Esophagus (tissue), 2 donors: ENCODE measurements at regions not wholly inside any gene's neighbourhood (a gene's known extent, or its start where the extent isn't known, plus 50 kb on each side); places are given as distances from the start of the nearest gene placed in this dataset.

Experiments used
- H3K27ac ChIP-seq, 2 donors: one replicate each; pipeline ENCODE4 v1.5.1; 2013; ENCODE audit warnings: low read depth in 2 of 2, mild to moderate bottlenecking in 2 of 2, inconsistent platforms in 1 of 2, low read length in 1 of 2, moderate library complexity in 1 of 2
- H3K27me3 ChIP-seq, 2 donors: one replicate each; pipeline ENCODE4 v1.6.1; 2013; ENCODE audit warnings: low read length in 2 of 2, control low read depth in 1 of 2, mild to moderate bottlenecking in 1 of 2; ENCODE audit not compliant: insufficient read depth in 2 of 2, control insufficient read depth in 1 of 2
- H3K36me3 ChIP-seq, 2 donors: one replicate each; pipeline ENCODE4 v1.6.1; 2013; ENCODE audit warnings: low read length in 1 of 2; ENCODE audit not compliant: control insufficient read depth in 2 of 2, insufficient read depth in 2 of 2
- H3K4me1 ChIP-seq, 2 donors: one replicate each; pipeline ENCODE4 v1.6.1; 2013; ENCODE audit warnings: low read length in 1 of 2; ENCODE audit not compliant: control insufficient read depth in 2 of 2, insufficient read depth in 2 of 2
- H3K4me3 ChIP-seq, 2 donors: one replicate each; pipeline ENCODE4 v1.5.1; 2013; ENCODE audit warnings: low read length in 2 of 2, mild to moderate bottlenecking in 2 of 2, low read depth in 1 of 2, moderate library complexity in 1 of 2
- H3K9me3 ChIP-seq, 2 donors: one replicate each; pipeline ENCODE4 v1.6.1; 2013; ENCODE audit warnings: mild to moderate bottlenecking in 2 of 2, low read depth in 1 of 2, low read length in 1 of 2, moderate library complexity in 1 of 2; ENCODE audit not compliant: control insufficient read depth in 2 of 2, insufficient read depth in 1 of 2
- WGBS, 2 donors: extraction: QIAGEN DNeasy Blood & Tissue Kit; methylation state at CpG; one replicate each; pipeline ENCODE4 v1.1.7; 2013; 5-methylcytosine and 5-hydroxymethylcytosine counted together
- donor health status: healthy with polysubstance abuse.
- donor health status: Bipolar disorder and iron deficiency.

DNA sequence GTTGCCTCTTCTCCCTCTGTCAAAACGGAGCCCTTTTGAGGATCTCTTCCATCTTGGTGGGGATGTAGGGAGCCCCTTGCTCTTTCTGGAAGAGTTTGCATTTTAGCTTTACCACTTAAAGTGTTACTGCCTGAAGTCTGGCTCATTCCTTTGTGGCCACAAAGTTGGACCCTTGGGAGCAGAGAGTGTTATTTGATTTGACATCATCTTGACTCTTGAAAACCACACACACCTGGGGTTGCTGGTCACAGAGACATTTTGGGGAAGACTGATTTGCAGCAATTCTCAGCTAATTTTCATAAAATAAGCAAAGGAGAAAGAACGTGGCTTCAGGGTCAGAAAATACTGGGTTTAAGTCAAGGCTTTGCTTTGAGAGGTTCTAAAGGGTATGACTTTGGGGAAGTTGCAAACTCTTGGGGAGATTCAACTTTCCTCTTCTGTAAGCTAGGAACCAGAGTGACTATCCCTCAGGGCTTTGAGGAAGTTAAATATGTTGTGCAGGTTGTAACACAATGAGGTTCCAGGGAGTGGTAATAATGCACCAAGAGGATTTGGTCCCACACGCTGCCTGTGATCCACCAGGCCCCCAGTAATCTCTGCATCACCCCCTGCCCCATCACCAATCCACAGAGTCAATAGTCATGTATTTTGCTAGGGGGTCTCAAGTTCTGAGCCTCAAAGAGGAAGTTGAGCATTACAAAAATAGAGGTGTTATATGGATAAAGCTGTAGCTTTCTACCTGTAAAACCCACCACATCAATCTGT, 141.6 kb upstream of the SLC24A3 start:
- WGBS, 2 donors = 63 to 69% methylated on average over 3 of the region's 3 CpGs
- Histone ChIP-seq H3K9me3 (peaks cover 2% of the 10 kb centered on the region in 2 donors), H3K36me3 (no peaks in the 10 kb centered on the region), H3K27ac (no peak overlapping the region), H3K4me3 (no peak overlapping the region), H3K27me3 (no peaks in the 10 kb centered on the region), H3K4me1 (peaks cover 0 to 5% of the 10 kb centered on the region in 2 donors)

DNA sequence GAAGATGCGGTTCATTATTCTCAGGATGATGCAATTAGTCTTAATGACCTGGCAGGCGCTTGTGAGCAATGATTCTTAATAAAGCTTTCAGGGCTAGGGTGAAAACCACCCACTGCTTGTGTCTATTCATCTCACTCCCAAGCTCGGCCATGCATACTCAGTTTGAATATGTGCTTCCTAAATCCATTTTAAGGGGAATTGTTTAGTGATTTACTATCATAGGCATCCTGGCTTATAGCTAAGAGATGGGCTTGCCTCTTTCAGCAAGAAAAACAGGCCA, 141.1 kb upstream of the SLC24A3 start:
- no peak overlapping the region for H3K4me3 ChIP-seq
- H3K36me3 ChIP-seq = no peaks in the 10 kb centered on the region
- 69 to 80% methylated on average over 3 of the region's 3 CpGs for WGBS, 2 donors
- no peaks in the 10 kb centered on the region for H3K27me3 ChIP-seq
- H3K27ac ChIP-seq = no peak overlapping the region
- peaks cover 0 to 2% of the 10 kb centered on the region in 2 donors for H3K9me3 ChIP-seq
- H3K4me1 ChIP-seq = peaks cover 0 to 5% of the 10 kb centered on the region in 2 donors

DNA sequence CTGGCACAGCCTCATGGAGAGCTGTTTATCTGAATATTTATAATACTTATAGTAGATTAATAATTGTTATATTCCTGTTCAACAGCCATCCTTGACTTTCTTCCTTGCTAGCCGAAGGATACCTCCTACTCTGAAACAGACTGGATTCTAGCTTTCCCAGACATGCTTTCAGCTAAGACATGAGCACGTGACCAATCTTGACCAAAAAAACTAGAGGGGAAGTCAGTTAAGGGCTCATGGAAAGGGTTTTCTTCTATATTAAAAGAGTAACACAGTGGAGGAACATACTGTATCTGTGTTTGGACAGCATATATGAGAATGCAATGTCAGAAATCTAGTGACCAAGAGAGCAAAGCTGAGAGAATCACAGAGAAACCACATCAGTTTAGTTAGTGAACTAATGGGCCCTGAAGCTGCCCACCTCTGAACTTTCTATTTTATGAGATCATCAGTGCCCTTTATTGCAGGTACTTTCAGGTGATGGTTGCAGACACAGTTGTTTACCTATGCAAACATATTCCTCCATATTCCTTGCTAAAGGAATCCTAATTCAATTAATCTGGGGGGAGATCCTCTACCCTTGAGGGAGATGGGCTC, 140.4 kb upstream of the SLC24A3 start:
- H3K9me3 ChIP-seq = peaks cover 0 to 2% of the 10 kb centered on the region in 2 donors
- 72 to 79% methylated on average over 2 of the region's 2 CpGs for WGBS, 2 donors
- H3K27me3 ChIP-seq = no peaks in the 10 kb centered on the region
- no peak overlapping the region for H3K27ac ChIP-seq
- H3K36me3 ChIP-seq = no peaks in the 10 kb centered on the region
- peaks cover 0 to 5% of the 10 kb centered on the region in 2 donors for H3K4me1 ChIP-seq
- no peak overlapping the region for H3K4me3 ChIP-seq

DNA sequence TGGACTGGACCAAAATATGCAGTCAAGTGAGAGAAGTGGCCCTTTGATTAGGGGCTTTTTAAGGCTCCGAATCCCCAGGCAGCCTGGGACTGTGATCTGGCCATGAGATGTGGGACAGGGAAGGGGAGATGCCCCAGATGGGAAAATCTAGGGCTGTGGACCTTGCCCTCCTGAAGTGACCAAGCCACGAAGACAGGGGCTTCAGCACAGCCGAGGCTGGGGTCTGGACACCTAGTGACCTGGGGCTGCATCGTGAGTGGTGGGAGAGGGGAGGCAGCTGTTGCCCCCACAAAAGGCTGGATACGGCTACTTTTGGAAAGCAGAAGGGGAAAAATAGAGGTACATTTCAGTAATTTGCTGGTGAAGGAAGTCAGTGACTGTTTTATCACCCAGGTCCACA, 139.5 kb upstream of the SLC24A3 start:
- peaks cover 0 to 5% of the 10 kb centered on the region in 2 donors for H3K4me1 ChIP-seq
- WGBS, 2 donors = 84 to 92% methylated on average over 5 of the region's 5 CpGs

DNA sequence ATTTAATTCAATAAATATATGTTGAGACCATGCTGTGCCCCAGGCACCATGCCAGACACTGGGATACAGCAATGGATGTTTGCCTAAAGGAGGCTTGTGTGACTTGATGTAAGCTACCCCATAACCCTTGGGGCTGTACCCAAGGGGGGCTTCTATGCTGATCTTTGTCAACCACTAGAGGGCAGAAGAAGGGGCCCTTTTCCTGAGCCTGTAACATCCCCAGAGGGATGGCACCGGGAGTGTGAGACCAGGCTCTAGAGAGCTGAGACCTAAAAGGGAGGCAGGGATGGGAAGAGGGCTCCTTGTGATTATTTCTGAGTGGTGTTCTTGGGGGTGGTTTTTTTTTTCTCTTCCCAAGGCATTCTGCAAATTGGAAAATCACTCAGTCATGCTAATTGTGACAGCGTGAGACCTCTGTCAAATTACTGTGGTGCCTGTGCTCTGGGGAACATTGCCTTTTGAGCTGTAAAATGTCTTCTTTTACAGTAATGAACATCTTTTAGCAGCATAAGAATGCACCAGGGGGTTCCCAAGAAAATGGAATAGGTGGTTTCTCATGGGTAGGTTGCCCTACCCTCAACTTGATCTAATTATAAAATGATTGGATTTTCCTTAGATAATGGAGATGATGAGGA, 138.7 kb upstream of the SLC24A3 start:
- 48 to 61% methylated on average over 2 of the region's 2 CpGs for WGBS, 2 donors
- H3K4me3 ChIP-seq = no peak overlapping the region
- no peaks in the 10 kb centered on the region for H3K9me3 ChIP-seq
- no peak overlapping the region for H3K27ac ChIP-seq
- no peaks in the 10 kb centered on the region for H3K36me3 ChIP-seq
- H3K27me3 ChIP-seq = no peaks in the 10 kb centered on the region
- H3K4me1 ChIP-seq = peaks cover 0 to 5% of the 10 kb centered on the region in 2 donors

More for the DNA sequence above, 139.5 kb upstream of the SLC24A3 start:
- no peaks in the 10 kb centered on the region for H3K27me3 ChIP-seq
- no peaks in the 10 kb centered on the region for H3K9me3 ChIP-seq
- H3K27ac ChIP-seq = no peak overlapping the region
- no peaks in the 10 kb centered on the region for H3K36me3 ChIP-seq
- no peak overlapping the region for H3K4me3 ChIP-seq

DNA sequence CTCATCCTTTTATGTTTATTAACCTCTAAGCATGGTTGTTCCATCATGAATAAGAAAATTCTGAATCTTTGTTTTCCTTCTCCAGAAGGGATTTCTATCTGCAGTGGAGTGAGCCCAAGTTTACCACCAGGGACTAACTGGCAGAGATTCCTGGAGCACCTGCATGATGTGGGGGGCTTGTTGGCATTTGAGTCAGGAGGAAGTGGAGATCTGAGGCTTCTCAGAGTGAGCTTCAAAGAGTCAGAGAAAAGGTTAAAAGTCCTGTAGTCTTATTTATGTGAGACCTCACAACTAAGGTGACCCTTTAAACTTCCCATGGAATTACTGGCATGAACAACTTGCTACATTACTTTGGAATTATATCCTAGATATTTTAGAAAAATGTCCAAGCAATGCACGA, 138.1 kb upstream of the SLC24A3 start:
- no peaks in the 10 kb centered on the region for H3K36me3 ChIP-seq
- no peak overlapping the region for H3K4me3 ChIP-seq
- no peaks in the 10 kb centered on the region for H3K27me3 ChIP-seq
- no peak overlapping the region for H3K27ac ChIP-seq
- peaks cover 0 to 5% of the 10 kb centered on the region in 2 donors for H3K4me1 ChIP-seq
- WGBS, 2 donors = 41 to 64% methylated on average over 1 of the region's 1 CpG
- H3K9me3 ChIP-seq = no peaks in the 10 kb centered on the region

DNA sequence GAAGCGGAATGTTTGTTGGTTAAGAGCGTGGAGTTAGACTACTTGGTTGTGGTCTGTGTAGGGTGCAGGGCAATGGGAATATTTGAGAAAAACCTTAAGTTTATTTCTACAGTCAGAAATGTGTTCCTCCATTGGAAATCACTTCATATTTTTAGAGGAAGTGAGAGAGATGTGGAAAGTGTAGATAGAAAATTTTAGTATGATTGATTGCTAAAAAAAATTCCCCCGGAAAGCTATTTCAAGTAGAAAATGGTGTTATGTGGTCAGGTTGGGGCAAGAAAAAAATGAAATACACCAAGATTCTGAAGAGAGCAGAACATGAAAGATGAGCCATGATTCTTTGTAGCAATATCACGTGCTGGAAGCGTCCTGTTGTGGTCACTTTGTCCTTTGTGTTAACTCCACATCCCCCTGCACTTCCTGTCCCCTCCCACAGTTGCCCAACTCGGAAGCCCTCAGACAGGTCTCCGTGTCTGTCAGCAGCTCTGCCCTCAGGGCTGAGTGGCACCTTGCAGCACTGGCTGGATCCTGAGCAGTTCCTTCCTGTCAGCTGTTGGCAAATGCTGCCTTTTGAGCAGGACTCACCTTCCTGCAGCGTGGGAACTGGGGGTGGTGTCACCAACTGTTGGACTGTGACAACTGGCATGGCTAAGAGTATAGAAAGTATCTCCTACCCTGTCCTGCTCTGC, 137.5 kb upstream of the SLC24A3 start:
- peaks cover 0 to 5% of the 10 kb centered on the region in 2 donors for H3K4me1 ChIP-seq
- no peaks in the 10 kb centered on the region for H3K9me3 ChIP-seq
- 50 to 51% methylated on average over 8 of the region's 8 CpGs for WGBS, 2 donors
- no peak overlapping the region for H3K4me3 ChIP-seq
- no peak overlapping the region for H3K27ac ChIP-seq
- H3K27me3 ChIP-seq = no peaks in the 10 kb centered on the region
- H3K36me3 ChIP-seq = no peaks in the 10 kb centered on the region

DNA sequence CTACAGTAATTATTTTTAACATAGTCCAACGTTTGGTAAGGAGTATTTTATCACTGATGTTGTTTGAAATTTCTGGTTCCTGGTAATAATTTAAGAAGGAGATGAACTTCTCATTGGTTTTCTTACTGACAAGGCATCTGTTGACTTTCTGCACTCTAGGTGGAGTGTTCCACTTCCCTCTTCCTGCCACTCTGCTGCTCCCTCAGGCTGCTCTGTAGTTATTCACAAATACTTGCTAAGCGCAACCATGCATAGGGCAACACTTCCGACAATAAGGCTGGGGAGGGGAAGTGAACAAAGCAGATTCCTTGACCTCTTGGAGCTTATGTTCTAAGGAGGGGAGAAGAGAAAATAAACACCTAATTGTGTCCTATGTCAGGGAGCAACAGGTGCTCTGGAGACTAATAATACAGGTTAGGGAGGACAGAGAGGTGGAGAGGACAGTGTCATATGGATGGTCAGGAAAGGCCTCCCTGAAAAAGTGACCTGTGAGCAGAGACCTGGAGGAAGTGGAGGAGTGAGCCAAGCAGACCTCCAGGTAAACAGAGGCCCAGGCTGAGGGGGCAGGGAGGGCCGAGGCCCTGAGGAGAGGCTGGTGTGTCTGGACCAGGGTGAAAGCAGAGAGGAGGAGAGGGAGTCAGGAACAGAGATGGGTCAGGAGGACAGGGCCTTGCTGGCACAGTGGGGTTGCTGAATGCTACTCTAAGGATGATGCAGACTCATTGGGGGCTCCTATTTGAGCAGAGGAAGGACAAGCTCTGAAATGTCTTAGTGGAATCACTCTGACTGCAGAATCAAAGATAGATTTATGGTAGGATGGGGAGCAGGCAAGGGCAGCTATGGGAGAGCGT, 134.8 kb upstream of the SLC24A3 start:
- no peaks in the 10 kb centered on the region for H3K27me3 ChIP-seq
- no peaks in the 10 kb centered on the region for H3K36me3 ChIP-seq
- H3K27ac ChIP-seq = no peak overlapping the region
- 74 to 75% methylated on average over 5 of the region's 5 CpGs for WGBS, 2 donors
- H3K4me1 ChIP-seq = peaks cover 0 to 5% of the 10 kb centered on the region in 2 donors
- H3K9me3 ChIP-seq = no peaks in the 10 kb centered on the region
- H3K4me3 ChIP-seq = no peak overlapping the region
